ENCODE measurements at regions not wholly inside any gene's neighbourhood (a gene's known extent, or its start where the extent isn't known, plus 50 kb on each side); places are given as distances from the start of the nearest gene placed in this dataset.

- Histone ChIP-seq H3K36me3 (ENCODE audit: insufficient read depth, low read length) (no peaks in the 10 kb centered on the region), H3K4me3 (ENCODE audit: low read depth, low read length, poor library complexity, severe bottlenecking) (no peak overlapping the region), H3K4me2 (ENCODE audit: low read length) (no peak overlapping the region), H3K9me2 (ENCODE audit: insufficient read depth, low read length) (no peaks in the 10 kb centered on the region), H2AFZ (ENCODE audit: low read length) (no peak overlapping the region), H3K79me2 (ENCODE audit: insufficient read depth, low read depth, low read length) (no peaks in the 10 kb centered on the region), H3K27ac (ENCODE audit: low read depth, low read length, poor library complexity, severe bottlenecking) (no peak overlapping the region), H3K9me3 (ENCODE audit: low read length) (no peaks in the 10 kb centered on the region), H4K20me1 (ENCODE audit: insufficient read depth, low read length) (no peaks in the 10 kb centered on the region), H3K4me1 (ENCODE audit: insufficient read depth, low read length, poor library complexity, severe bottlenecking) (no peaks in the 10 kb centered on the region)
- DNase-seq (ENCODE audit: low spot score), result no peak
- intact Hi-C loops (cut with micrococcal nuclease; ENCODE audit: unreplicated experiment), result no loop called here
- no TSS peak for BruUV-seq (replicated peaks)
- ChIA-PET CTCF (ENCODE audit: unreplicated experiment) (no interaction called here), POLR2A (interaction anchor here (0.7 kb wide), 1 partner anchor 640 kb away, joined by 3 read pairs; no protein-coding TSS in a partner anchor)
- TF ChIP-seq EZH2phosphoT487 (IDR thresholded peaks at IDR 0.05; ENCODE audit: borderline replicate concordance, low read depth, low read length), result no peak
- TF ChIP-seq, protein P1, sequence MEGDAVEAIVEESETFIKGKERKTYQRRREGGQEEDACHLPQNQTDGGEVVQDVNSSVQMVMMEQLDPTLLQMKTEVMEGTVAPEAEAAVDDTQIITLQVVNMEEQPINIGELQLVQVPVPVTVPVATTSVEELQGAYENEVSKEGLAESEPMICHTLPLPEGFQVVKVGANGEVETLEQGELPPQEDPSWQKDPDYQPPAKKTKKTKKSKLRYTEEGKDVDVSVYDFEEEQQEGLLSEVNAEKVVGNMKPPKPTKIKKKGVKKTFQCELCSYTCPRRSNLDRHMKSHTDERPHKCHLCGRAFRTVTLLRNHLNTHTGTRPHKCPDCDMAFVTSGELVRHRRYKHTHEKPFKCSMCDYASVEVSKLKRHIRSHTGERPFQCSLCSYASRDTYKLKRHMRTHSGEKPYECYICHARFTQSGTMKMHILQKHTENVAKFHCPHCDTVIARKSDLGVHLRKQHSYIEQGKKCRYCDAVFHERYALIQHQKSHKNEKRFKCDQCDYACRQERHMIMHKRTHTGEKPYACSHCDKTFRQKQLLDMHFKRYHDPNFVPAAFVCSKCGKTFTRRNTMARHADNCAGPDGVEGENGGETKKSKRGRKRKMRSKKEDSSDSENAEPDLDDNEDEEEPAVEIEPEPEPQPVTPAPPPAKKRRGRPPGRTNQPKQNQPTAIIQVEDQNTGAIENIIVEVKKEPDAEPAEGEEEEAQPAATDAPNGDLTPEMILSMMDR (conservative IDR thresholded peaks at IDR 0.05; ENCODE audit: low read length), result no peak
Observed at GRCh38 chr18:78546281-78546680, 433.3 kb upstream of the SALL3 start.

DNA sequence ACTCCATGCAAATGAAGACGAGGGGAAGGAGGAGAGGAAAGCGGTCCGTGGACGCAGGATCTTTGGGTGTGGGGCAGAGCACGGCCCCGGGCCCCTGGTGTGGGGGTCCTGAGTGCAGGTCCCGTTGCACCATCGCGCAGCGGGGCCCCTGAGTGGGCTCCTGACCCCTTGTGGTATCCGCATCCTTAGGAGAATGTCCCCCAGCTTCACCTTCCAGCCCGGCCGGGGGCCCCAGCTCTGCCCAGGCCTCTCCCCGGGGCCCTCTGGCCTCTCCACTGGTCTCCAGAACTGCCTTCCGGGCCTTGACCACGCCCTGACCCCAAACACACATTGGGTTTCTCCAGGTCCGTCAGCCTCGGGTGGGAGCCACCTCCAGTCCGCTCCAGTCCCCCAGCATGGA, 431.8 kb upstream of the SALL3 start:
- H3K4me2 ChIP-seq (ENCODE audit: low read length), result no peak overlapping the region
- no peaks in the 10 kb centered on the region for H3K36me3 ChIP-seq (ENCODE audit: insufficient read depth, low read length)
- intact Hi-C loops (cut with micrococcal nuclease; ENCODE audit: unreplicated experiment), result no loop called here
- no peaks in the 10 kb centered on the region for H3K4me1 ChIP-seq (ENCODE audit: insufficient read depth, low read length, poor library complexity, severe bottlenecking)
- TF ChIP-seq, protein P1 (conservative IDR thresholded peaks at IDR 0.05; ENCODE audit: low read length), result no peak
- TF ChIP-seq EZH2phosphoT487 (IDR thresholded peaks at IDR 0.05; ENCODE audit: borderline replicate concordance, low read depth, low read length), result no peak
- CTCF ChIA-PET (ENCODE audit: unreplicated experiment), result no interaction called here
- no peaks in the 10 kb centered on the region for H3K9me2 ChIP-seq (ENCODE audit: insufficient read depth, low read length)
- H3K79me2 ChIP-seq (ENCODE audit: insufficient read depth, low read depth, low read length), result no peaks in the 10 kb centered on the region
- no peak overlapping the region for H3K27ac ChIP-seq (ENCODE audit: low read depth, low read length, poor library complexity, severe bottlenecking)
- POLR2A ChIA-PET, result interaction anchor here (0.7 kb wide), 1 partner anchor 651 kb away, joined by 3 read pairs; no protein-coding TSS in a partner anchor
- no peaks in the 10 kb centered on the region for H4K20me1 ChIP-seq (ENCODE audit: insufficient read depth, low read length)
- BruUV-seq (replicated peaks), result no TSS peak
- no peak overlapping the region for H3K4me3 ChIP-seq (ENCODE audit: low read depth, low read length, poor library complexity, severe bottlenecking)
- H2AFZ ChIP-seq (ENCODE audit: low read length), result no peak overlapping the region
- H3K9me3 ChIP-seq (ENCODE audit: low read length), result no peaks in the 10 kb centered on the region
- no peak for DNase-seq (ENCODE audit: low spot score)

- Histone ChIP-seq H3K4me3 (ENCODE audit: low read depth, low read length, poor library complexity, severe bottlenecking) (no peak overlapping the region), H3K4me2 (ENCODE audit: low read length) (no peak overlapping the region), H2AFZ (ENCODE audit: low read length) (no peak overlapping the region), H4K20me1 (ENCODE audit: insufficient read depth, low read length) (no peaks in the 10 kb centered on the region), H3K79me2 (ENCODE audit: insufficient read depth, low read depth, low read length) (no peaks in the 10 kb centered on the region), H3K4me1 (ENCODE audit: insufficient read depth, low read length, poor library complexity, severe bottlenecking) (no peaks in the 10 kb centered on the region), H3K9me3 (ENCODE audit: low read length) (no peaks in the 10 kb centered on the region), H3K27ac (ENCODE audit: low read depth, low read length, poor library complexity, severe bottlenecking) (no peak overlapping the region), H3K36me3 (ENCODE audit: insufficient read depth, low read length) (no peaks in the 10 kb centered on the region), H3K9me2 (ENCODE audit: insufficient read depth, low read length) (no peaks in the 10 kb centered on the region)
- DNase-seq (ENCODE audit: low spot score), result no peak
- POLR2A ChIA-PET, result no interaction called here
- intact Hi-C loops (cut with micrococcal nuclease; ENCODE audit: unreplicated experiment), result no loop called here
- no peak for TF ChIP-seq EZH2phosphoT487 (IDR thresholded peaks at IDR 0.05; ENCODE audit: borderline replicate concordance, low read depth, low read length)
- TF ChIP-seq, protein P1 (conservative IDR thresholded peaks at IDR 0.05; ENCODE audit: low read length), result no peak
- BruUV-seq (replicated peaks), result no TSS peak
- CTCF ChIA-PET (ENCODE audit: unreplicated experiment), result no interaction called here
Observed at GRCh38 chr18:78548261-78549058, 431.2 kb upstream of the SALL3 start.
